ENCODE measurements at regions not wholly inside any gene's neighbourhood (a gene's known extent, or its start where the extent isn't known, plus 50 kb on each side); places are given as distances from the start of the nearest gene placed in this dataset.

DNA sequence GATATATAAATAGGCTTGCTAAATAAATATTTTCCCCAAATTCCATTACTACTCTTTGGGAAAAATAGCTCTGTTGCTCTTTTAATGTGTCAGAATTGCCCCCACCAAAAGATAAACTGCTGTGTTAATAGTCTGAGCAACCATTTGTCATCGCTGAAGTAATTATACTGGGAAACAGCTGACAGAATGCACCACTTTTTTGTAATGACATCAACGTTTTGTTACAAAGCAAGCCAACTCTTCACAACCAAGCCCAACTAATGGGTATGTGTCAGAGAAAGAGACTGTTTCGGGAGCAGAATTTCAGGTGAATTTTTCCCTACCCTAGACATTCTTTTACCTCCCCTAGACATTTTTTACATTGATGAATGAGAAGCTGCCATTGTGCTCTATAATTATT, 405.0 kb upstream of the MAGEB18 start:
- TF ChIP-seq, protein P1, sequence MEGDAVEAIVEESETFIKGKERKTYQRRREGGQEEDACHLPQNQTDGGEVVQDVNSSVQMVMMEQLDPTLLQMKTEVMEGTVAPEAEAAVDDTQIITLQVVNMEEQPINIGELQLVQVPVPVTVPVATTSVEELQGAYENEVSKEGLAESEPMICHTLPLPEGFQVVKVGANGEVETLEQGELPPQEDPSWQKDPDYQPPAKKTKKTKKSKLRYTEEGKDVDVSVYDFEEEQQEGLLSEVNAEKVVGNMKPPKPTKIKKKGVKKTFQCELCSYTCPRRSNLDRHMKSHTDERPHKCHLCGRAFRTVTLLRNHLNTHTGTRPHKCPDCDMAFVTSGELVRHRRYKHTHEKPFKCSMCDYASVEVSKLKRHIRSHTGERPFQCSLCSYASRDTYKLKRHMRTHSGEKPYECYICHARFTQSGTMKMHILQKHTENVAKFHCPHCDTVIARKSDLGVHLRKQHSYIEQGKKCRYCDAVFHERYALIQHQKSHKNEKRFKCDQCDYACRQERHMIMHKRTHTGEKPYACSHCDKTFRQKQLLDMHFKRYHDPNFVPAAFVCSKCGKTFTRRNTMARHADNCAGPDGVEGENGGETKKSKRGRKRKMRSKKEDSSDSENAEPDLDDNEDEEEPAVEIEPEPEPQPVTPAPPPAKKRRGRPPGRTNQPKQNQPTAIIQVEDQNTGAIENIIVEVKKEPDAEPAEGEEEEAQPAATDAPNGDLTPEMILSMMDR (conservative IDR thresholded peaks at IDR 0.05; ENCODE audit: low read depth, low read length), result no peak
- no peak for TF ChIP-seq EZH2 (IDR thresholded peaks at IDR 0.05; ENCODE audit: low read length, unreplicated experiment)
- no peak for TF ChIP-seq EZH2phosphoT487 (IDR thresholded peaks at IDR 0.05; ENCODE audit: borderline replicate concordance, low read length)
